ENCODE measurements at regions not wholly inside any gene's neighbourhood (a gene's known extent, or its start where the extent isn't known, plus 50 kb on each side); places are given as distances from the start of the nearest gene placed in this dataset.

DNA sequence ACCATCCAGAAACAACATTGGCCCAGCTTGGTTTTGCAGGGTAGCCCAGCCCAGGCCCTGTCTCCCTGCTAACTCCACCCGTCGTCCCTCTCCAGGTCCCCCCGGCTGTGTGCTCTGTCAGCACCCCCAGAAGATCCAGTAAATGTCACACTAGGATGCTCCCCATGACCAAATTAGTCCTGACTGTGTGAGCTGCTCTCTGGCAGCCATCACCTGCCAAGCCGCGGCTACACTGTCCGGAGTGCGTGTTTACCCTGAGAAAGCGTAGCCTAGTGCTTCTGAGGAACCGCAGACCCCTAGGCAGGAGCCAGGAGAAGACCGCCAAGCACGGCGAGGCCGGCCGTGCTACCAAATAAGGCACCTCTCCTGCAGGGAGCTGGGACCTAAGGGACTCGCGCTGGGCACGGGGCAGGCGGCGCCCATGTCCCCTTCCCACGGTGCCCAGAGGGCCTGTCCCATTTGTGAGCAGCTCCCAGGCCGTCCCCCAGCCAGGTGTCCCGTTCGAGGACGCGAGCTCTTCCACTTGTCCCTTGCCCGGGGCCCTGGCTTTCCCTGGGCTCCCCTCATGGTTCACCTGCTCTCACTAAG is 849.9 kb downstream of the RNF144A start:
- no peak for TF ChIP-seq EZH2 (IDR thresholded peaks at IDR 0.05; ENCODE audit: borderline replicate concordance, low read depth, low read length, poor library complexity, severe bottlenecking)
- TF ChIP-seq, protein P1, sequence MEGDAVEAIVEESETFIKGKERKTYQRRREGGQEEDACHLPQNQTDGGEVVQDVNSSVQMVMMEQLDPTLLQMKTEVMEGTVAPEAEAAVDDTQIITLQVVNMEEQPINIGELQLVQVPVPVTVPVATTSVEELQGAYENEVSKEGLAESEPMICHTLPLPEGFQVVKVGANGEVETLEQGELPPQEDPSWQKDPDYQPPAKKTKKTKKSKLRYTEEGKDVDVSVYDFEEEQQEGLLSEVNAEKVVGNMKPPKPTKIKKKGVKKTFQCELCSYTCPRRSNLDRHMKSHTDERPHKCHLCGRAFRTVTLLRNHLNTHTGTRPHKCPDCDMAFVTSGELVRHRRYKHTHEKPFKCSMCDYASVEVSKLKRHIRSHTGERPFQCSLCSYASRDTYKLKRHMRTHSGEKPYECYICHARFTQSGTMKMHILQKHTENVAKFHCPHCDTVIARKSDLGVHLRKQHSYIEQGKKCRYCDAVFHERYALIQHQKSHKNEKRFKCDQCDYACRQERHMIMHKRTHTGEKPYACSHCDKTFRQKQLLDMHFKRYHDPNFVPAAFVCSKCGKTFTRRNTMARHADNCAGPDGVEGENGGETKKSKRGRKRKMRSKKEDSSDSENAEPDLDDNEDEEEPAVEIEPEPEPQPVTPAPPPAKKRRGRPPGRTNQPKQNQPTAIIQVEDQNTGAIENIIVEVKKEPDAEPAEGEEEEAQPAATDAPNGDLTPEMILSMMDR (conservative IDR thresholded peaks at IDR 0.05; ENCODE audit: low read depth, low read length), result no peak
- ChIA-PET CTCF (no interaction called here), POLR2A (ENCODE audit: low non-redundant PET) (no interaction called here)
- DNase-seq (ENCODE audit: low spot score), result no peak
- no TSS peak for BruUV-seq (replicated peaks)
- Histone ChIP-seq H3K36me3 (ENCODE audit: insufficient read depth, low read length, poor library complexity, severe bottlenecking) (no peaks in the 10 kb centered on the region), H3K27me3 (replicated peaks; ENCODE audit: insufficient read depth, low read depth, low read length, poor library complexity) (no peaks in the 10 kb centered on the region), H3K4me3 (ENCODE audit: low read depth, low read length, poor library complexity, severe bottlenecking) (no peak overlapping the region), H3K27ac (ENCODE audit: low read depth, low read length, poor library complexity, severe bottlenecking) (no peak overlapping the region), H3K4me1 (ENCODE audit: insufficient read depth, low read length, poor library complexity, severe bottlenecking) (no peaks in the 10 kb centered on the region), H3K9me3 (ENCODE audit: low read depth, low read length, poor library complexity, severe bottlenecking) (peaks cover 12% of the 10 kb centered on the region)
- intact Hi-C loops (cut with micrococcal nuclease; ENCODE audit: unreplicated experiment), result no loop called here

DNA sequence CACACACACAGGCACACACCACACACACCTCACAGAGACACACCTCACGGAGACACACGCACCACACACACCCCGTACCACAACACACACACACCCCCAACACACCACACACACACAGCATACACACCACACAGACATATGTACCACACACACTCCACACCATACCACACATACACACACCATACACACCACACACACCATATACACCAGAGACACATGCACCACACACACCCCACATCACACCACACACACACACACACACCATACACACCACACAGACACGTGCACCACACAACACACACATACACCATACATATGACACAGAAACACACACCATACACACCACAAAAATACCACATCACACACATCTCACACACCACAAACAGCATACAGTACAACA is 850.7 kb downstream of the RNF144A start:
- CTCF ChIA-PET, result no interaction called here
- H3K36me3 ChIP-seq (ENCODE audit: insufficient read depth, low read length, poor library complexity, severe bottlenecking), result no peaks in the 10 kb centered on the region
- POLR2A ChIA-PET (ENCODE audit: low non-redundant PET), result no interaction called here
- intact Hi-C loops (cut with micrococcal nuclease; ENCODE audit: unreplicated experiment), result no loop called here
- no peaks in the 10 kb centered on the region for H3K27me3 ChIP-seq (replicated peaks; ENCODE audit: insufficient read depth, low read depth, low read length, poor library complexity)
- H3K27ac ChIP-seq (ENCODE audit: low read depth, low read length, poor library complexity, severe bottlenecking), result no peak overlapping the region
- no peak for DNase-seq (ENCODE audit: low spot score)
- BruUV-seq (replicated peaks), result no TSS peak
- TF ChIP-seq, protein P1 (conservative IDR thresholded peaks at IDR 0.05; ENCODE audit: low read depth, low read length), result no peak
- no peak for TF ChIP-seq EZH2 (IDR thresholded peaks at IDR 0.05; ENCODE audit: borderline replicate concordance, low read depth, low read length, poor library complexity, severe bottlenecking)
- H3K9me3 ChIP-seq (ENCODE audit: low read depth, low read length, poor library complexity, severe bottlenecking), result peaks cover 12% of the 10 kb centered on the region
- no peak overlapping the region for H3K4me3 ChIP-seq (ENCODE audit: low read depth, low read length, poor library complexity, severe bottlenecking)
- no peaks in the 10 kb centered on the region for H3K4me1 ChIP-seq (ENCODE audit: insufficient read depth, low read length, poor library complexity, severe bottlenecking)

DNA sequence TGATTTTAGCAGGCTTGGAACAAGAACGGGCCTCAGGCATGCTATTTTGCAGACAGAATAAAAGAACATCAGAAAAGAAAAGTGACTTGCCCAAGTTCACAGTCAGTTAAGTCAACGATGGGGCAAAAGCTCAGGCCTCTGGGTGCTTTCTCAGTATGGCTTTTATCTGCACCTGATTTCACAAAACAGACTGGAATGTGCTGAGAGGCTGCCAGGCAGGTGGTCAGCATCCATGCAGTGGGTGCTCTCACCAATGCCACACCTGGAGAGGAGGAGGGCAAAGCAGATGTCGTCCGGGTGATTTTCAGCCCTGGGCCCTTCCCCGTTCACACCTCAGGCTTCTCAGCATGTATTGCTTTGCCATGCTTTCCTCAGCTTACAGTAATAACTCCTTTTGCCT is 854.6 kb downstream of the RNF144A start:
- CTCF ChIA-PET, result no interaction called here
- no peak overlapping the region for H3K27ac ChIP-seq (ENCODE audit: low read depth, low read length, poor library complexity, severe bottlenecking)
- TF ChIP-seq, protein P1 (conservative IDR thresholded peaks at IDR 0.05; ENCODE audit: low read depth, low read length), result no peak
- no peaks in the 10 kb centered on the region for H3K9me3 ChIP-seq (ENCODE audit: low read depth, low read length, poor library complexity, severe bottlenecking)
- intact Hi-C loops (cut with micrococcal nuclease; ENCODE audit: unreplicated experiment), result no loop called here
- H3K27me3 ChIP-seq (replicated peaks; ENCODE audit: insufficient read depth, low read depth, low read length, poor library complexity), result no peaks in the 10 kb centered on the region
- H3K36me3 ChIP-seq (ENCODE audit: insufficient read depth, low read length, poor library complexity, severe bottlenecking), result no peaks in the 10 kb centered on the region
- no peak for DNase-seq (ENCODE audit: low spot score)
- H3K4me3 ChIP-seq (ENCODE audit: low read depth, low read length, poor library complexity, severe bottlenecking), result no peak overlapping the region
- no TSS peak for BruUV-seq (replicated peaks)
- POLR2A ChIA-PET (ENCODE audit: low non-redundant PET), result no interaction called here
- H3K4me1 ChIP-seq (ENCODE audit: insufficient read depth, low read length, poor library complexity, severe bottlenecking), result no peaks in the 10 kb centered on the region
